Tibial nerve (tissue), 4 donors: ENCODE measurements at regions not wholly inside any gene's neighbourhood (a gene's known extent, or its start where the extent isn't known, plus 50 kb on each side); places are given as distances from the start of the nearest gene placed in this dataset.

Experiments used
- DNase-seq, 2 donors: peaks; one replicate each; pipeline ENCODE4 v3.0.0-alpha.2; 2019; ENCODE audit warnings: low spot score in 2 of 2
- H3K27ac ChIP-seq, 4 donors: fragments of 200-600 bp; sonication (generic) in 3 of 4; one replicate each; pipeline ENCODE4 v1.5.1; 2017 to 2019; ENCODE audit warnings: mild to moderate bottlenecking in 1 of 4
- H3K27me3 ChIP-seq, 2 donors: fragments of 200-600 bp; sonication (generic) in 1 of 2; one replicate each; pipeline versions ENCODE4 v1.5.1 to v1.6.0; 2017 to 2019
- H3K36me3 ChIP-seq, 3 donors: fragments of 200-600 bp; sonication (generic); one replicate each; pipeline ENCODE4 v1.5.1; 2018 to 2019
- H3K4me1 ChIP-seq, 4 donors: fragments of 200-600 bp; sonication (generic) in 3 of 4; one replicate each; pipeline ENCODE4 v1.5.1; 2017 to 2019
- H3K4me3 ChIP-seq, 4 donors: fragments of 200-600 bp; sonication (generic) in 3 of 4; one replicate each; pipeline ENCODE4 v1.5.1; 2017 to 2019; ENCODE audit warnings: mild to moderate bottlenecking in 1 of 4, moderate library complexity in 1 of 4
- H3K9me3 ChIP-seq, 4 donors: fragments of 200-600 bp; sonication (generic) in 3 of 4; one replicate each; pipeline ENCODE4 v1.5.1; 2017 to 2019
- EP300 ChIP-seq, 2 donors: sonication (generic); formaldehyde crosslinking; IDR thresholded peaks; one replicate each; pipeline ENCODE4 v1.6.1; 2017; ENCODE audit warnings: antibody characterized with exemption in 2 of 2, mild to moderate bottlenecking in 1 of 2
- POLR2A ChIP-seq, 2 donors: fragments of 450-650 bp; IDR thresholded peaks; one replicate each; pipeline ENCODE4 v1.6.1; 2017; ENCODE audit warnings: antibody characterized with exemption in 2 of 2, mild to moderate bottlenecking in 2 of 2, moderate library complexity in 2 of 2
- WGBS, 2 donors: methylation state at CpG; one replicate each; pipeline ENCODE4 v1.1.5; 2018; 5-methylcytosine and 5-hydroxymethylcytosine counted together
- TF ChIP-seq, protein P1 (sequence below), 5 experiments: fragments of 200-600 bp in 3 of 5; fragments of 450-650 bp in 2 of 5; sonication (generic) in 3 of 5; IDR thresholded peaks; one replicate each; pipeline ENCODE4 v1.5.1; 2016 to 2019; ENCODE audit warnings: antibody characterized with exemption in 5 of 5, mild to moderate bottlenecking in 3 of 5, moderate library complexity in 2 of 5

GRCh38 chr6:68010936-68011335 lies 624.1 kb upstream of the ADGRB3 start:
- TF ChIP-seq EP300 (IDR thresholded peaks at IDR 0.05) (no peak), POLR2A (IDR thresholded peaks at IDR 0.05) (no peak)
- TF ChIP-seq, protein P1, sequence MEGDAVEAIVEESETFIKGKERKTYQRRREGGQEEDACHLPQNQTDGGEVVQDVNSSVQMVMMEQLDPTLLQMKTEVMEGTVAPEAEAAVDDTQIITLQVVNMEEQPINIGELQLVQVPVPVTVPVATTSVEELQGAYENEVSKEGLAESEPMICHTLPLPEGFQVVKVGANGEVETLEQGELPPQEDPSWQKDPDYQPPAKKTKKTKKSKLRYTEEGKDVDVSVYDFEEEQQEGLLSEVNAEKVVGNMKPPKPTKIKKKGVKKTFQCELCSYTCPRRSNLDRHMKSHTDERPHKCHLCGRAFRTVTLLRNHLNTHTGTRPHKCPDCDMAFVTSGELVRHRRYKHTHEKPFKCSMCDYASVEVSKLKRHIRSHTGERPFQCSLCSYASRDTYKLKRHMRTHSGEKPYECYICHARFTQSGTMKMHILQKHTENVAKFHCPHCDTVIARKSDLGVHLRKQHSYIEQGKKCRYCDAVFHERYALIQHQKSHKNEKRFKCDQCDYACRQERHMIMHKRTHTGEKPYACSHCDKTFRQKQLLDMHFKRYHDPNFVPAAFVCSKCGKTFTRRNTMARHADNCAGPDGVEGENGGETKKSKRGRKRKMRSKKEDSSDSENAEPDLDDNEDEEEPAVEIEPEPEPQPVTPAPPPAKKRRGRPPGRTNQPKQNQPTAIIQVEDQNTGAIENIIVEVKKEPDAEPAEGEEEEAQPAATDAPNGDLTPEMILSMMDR (IDR thresholded peaks at IDR 0.05), result no peak
- Histone ChIP-seq H3K9me3 (no peaks in the 10 kb centered on the region), H3K4me3 (no peak overlapping the region), H3K27ac (no peak overlapping the region), H3K36me3 (no peaks in the 10 kb centered on the region), H3K4me1 (no peaks in the 10 kb centered on the region), H3K27me3 (no peaks in the 10 kb centered on the region)
- no peak for DNase-seq
- 55 to 70% methylated on average over 4 of the region's 4 CpGs for WGBS, 2 donors

DNA sequence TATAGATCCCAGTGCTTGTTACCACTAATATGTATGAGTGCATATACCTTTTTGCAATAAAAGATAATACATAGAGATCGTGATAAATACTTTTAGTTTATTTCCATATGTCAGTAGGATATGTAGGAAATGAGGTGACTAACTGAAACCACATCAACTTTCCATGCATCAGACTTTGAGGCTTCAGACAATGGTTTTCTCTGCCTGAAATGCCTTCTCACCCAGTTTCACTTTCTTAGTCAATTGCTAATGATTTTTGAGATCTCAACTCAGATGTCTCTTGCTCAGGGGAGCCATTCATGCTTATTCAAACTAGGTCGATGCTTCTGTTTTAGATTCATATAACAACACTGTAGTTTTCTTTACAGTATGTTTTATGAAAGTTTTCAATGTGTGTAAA lies 626.6 kb upstream of the ADGRB3 start:
- WGBS, 2 donors, result 86 to 89% methylated on average over 2 of the region's 2 CpGs
- Histone ChIP-seq H3K4me1 (no peaks in the 10 kb centered on the region), H3K4me3 (no peak overlapping the region), H3K36me3 (no peaks in the 10 kb centered on the region), H3K27ac (no peak overlapping the region), H3K27me3 (no peaks in the 10 kb centered on the region), H3K9me3 (no peaks in the 10 kb centered on the region)
- TF ChIP-seq POLR2A (IDR thresholded peaks at IDR 0.05) (no peak), EP300 (IDR thresholded peaks at IDR 0.05) (no peak)
- TF ChIP-seq, protein P1 (IDR thresholded peaks at IDR 0.05), result no peak
- no peak for DNase-seq

- Histone ChIP-seq H3K4me1 (no peaks in the 10 kb centered on the region), H3K27me3 (no peaks in the 10 kb centered on the region), H3K9me3 (no peaks in the 10 kb centered on the region), H3K27ac (no peak overlapping the region), H3K36me3 (no peaks in the 10 kb centered on the region), H3K4me3 (no peak overlapping the region)
- TF ChIP-seq EP300 (IDR thresholded peaks at IDR 0.05), result no peak
- TF ChIP-seq, protein P1 (IDR thresholded peaks at IDR 0.05), result no peak
- TF ChIP-seq POLR2A (IDR thresholded peaks at IDR 0.05), result no peak
- DNase-seq, result no peak
Measured at GRCh38 chr6:68007717-68008116, 627.4 kb upstream of the ADGRB3 start.

- no peaks in the 10 kb centered on the region for H3K36me3 ChIP-seq
- no peak overlapping the region for H3K27ac ChIP-seq
- H3K4me3 ChIP-seq, result no peak overlapping the region
- H3K9me3 ChIP-seq, result no peaks in the 10 kb centered on the region
- TF ChIP-seq, protein P1 (IDR thresholded peaks at IDR 0.05), result no peak
- TF ChIP-seq POLR2A (IDR thresholded peaks at IDR 0.05) (no peak), EP300 (IDR thresholded peaks at IDR 0.05) (no peak)
- no peak for DNase-seq
- no peaks in the 10 kb centered on the region for H3K27me3 ChIP-seq
- H3K4me1 ChIP-seq, result no peaks in the 10 kb centered on the region
Measured at GRCh38 chr6:67986694-67987232, 648.3 kb upstream of the ADGRB3 start.

DNA sequence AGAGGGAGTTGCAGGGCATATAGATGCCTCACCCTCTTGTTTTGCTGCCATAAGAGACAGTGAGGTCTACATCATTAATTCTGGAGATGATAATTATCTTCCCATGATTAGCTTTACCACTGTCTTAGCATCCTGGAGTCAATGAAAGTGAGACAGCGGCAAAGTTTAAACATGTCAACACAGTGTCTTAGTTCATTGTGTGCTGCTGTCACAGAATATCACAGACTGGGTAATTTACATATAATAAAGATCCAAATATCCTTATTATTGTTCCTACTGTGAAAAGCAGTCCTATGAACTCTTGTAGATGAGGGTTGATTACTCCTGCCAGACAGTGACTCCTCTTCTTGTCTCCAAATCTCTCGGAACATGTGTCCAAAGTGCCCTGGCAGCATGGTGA lies 658.6 kb upstream of the ADGRB3 start:
- H3K9me3 ChIP-seq, result no peaks in the 10 kb centered on the region
- no peaks in the 10 kb centered on the region for H3K4me1 ChIP-seq
- 91 to 95% methylated on average over 2 of the region's 2 CpGs for WGBS, 2 donors
- DNase-seq, result no peak
- no peak overlapping the region for H3K27ac ChIP-seq
- no peaks in the 10 kb centered on the region for H3K36me3 ChIP-seq
- H3K27me3 ChIP-seq, result no peaks in the 10 kb centered on the region
- H3K4me3 ChIP-seq, result no peak overlapping the region
- TF ChIP-seq, protein P1 (IDR thresholded peaks at IDR 0.05), result no peak
- no peak for TF ChIP-seq EP300 (IDR thresholded peaks at IDR 0.05)
- TF ChIP-seq POLR2A (IDR thresholded peaks at IDR 0.05), result no peak
